IPS-18a (cell line): ENCODE measurements at regions not wholly inside any gene's neighbourhood (a gene's known extent, or its start where the extent isn't known, plus 50 kb on each side); places are given as distances from the start of the nearest gene placed in this dataset.
A peak's percentile ranks its signal among the peaks of the same experiment; 100 is the strongest.
"Not testable (repeated sequence)": the region's sequence is repeated elsewhere in the genome, so short reads cannot be mapped to it uniquely, and the experiment has no call there.

Experiments
- H3K27ac ChIP-seq: one replicate; pipeline ENCODE4 v1.5.1; 2013; ENCODE audit warnings: low read length
- H3K27me3 ChIP-seq: one replicate; pipeline ENCODE4 v1.6.1; 2013; ENCODE audit warnings: mild to moderate bottlenecking, low read length; ENCODE audit not compliant: control insufficient read depth, insufficient read depth
- H3K36me3 ChIP-seq: one replicate; pipeline ENCODE4 v1.6.1; 2013; ENCODE audit warnings: low read depth, low read length; ENCODE audit not compliant: control insufficient read depth
- H3K4me1 ChIP-seq: one replicate; pipeline ENCODE4 v1.6.1; 2013; ENCODE audit warnings: low read depth, low read length; ENCODE audit not compliant: control insufficient read depth
- H3K4me3 ChIP-seq: one replicate; pipeline ENCODE4 v1.5.1; 2013; ENCODE audit warnings: low read length
- H3K9ac ChIP-seq: one replicate; pipeline ENCODE4 v1.6.1; 2013; ENCODE audit warnings: mild to moderate bottlenecking, low read length, moderate library complexity
- H3K9me3 ChIP-seq: one replicate; pipeline ENCODE4 v1.6.1; 2013; ENCODE audit warnings: low read depth, low read length; ENCODE audit not compliant: control insufficient read depth

DNA sequence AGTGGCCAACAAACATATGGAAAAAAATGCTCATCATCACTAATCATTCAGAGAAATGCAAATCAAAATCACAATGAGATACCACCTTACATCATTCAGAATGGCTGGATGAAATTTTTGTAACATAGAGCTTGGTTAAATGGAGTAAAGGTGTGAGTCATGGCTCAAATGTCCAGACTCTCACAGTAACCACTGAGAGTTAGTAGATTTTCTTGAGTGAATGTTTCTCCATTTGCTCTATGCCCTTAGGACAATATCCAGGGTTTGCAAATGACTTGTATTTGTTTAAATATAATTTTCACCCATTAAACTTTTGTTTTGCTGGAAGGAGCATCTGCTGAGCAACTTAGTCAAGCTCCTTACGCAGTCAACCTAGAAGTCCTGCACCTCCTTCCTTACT lies 967.2 kb downstream of the XPNPEP1 start:
- H3K4me1 ChIP-seq = no peaks in the 10 kb centered on the region

DNA sequence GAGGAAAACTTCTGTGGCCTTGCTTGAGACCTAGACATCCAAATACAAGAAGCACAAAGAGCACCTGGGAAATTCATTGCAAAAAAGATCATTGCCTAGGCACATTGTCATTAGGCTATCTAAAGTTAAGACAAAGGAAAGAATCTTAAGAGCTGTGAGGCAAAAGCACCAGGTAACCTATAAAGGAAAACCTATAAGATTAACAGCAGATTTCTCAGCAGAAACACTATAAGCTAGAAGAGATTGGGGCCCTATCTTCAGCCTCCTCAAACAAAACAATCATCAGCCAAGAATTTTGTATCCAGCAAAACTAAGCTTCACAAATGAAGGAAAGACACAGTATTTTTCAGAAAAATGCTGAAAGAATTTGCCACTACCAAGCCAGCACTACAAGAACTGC lies 1003.3 kb downstream of the XPNPEP1 start:
- H3K27ac ChIP-seq, H3K9me3 ChIP-seq, H3K4me3 ChIP-seq, H3K4me1 ChIP-seq, H3K36me3 ChIP-seq, H3K9ac ChIP-seq, H3K27me3 ChIP-seq: not testable (repeated sequence)

More for the DNA sequence above, 967.2 kb downstream of the XPNPEP1 start:
- Histone ChIP-seq H3K36me3 (no peaks in the 10 kb centered on the region), H3K4me3 (no peak overlapping the region), H3K9me3 (no peaks in the 10 kb centered on the region), H3K9ac (no peak overlapping the region), H3K27me3 (no peaks in the 10 kb centered on the region), H3K27ac (no peak overlapping the region)

DNA sequence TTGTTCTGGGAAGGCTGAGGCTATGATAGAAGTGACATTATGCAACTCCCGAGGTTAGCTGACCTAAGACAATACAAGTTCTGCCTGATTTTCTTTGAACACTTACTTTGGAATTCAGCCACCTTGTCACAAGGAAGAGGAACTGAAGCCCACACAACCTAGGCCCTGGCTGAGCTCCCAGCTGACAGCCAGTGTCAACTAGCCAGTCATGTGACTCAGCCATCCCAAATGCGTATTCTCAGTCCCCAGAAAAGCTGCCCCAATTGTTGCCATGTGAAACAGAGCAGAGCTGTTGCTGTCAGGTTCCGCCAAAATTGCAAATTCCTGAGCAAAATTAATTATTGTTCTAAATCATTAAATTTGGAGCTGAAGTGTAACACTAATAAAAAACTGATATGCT lies 1010.0 kb downstream of the XPNPEP1 start:
- H3K4me3 ChIP-seq = no peak overlapping the region
- H3K27ac ChIP-seq = no peak overlapping the region
- H3K4me1 ChIP-seq = peaks cover 3% of the 10 kb centered on the region
- no peak overlapping the region for H3K9ac ChIP-seq
- peaks cover 14% of the 10 kb centered on the region for H3K27me3 ChIP-seq
- H3K9me3 ChIP-seq = no peaks in the 10 kb centered on the region
- no peaks in the 10 kb centered on the region for H3K36me3 ChIP-seq

DNA sequence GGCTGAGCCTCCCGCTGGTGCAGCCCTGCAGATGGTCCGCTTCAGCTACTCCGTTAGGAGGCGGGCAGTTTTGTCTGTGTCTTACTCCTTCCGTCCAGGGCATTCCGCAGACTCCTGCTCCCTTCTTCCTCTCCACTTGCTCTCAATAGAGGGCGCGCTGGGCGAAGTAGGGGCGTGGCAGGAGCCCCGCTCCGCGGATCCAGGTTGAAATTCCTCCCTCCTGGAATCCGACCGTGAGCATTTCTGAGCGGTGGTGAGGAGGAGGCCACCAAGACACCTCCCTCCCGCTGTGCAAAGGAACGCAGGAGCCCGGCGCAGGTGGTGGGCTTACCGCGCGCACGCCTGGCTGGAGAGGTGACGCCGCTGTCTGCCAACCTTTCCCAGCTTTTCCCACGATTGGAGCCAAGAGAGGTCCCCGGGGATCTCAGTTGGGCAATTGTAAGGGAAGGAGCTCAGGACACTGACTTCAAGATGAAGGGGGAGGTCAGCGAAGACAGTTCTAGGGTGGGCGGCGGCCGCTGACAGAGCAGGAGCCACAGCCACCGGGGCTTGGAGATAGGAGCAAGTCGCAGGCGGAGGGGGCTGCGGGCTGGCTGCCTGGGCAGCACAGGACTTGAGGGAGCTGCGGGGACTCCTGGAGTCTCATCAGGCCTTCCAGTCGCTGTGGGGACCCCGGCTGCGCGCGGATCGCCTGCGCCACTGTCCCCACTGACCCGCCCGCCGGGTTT lies 1011.3 kb downstream of the XPNPEP1 start:
- no peaks in the 10 kb centered on the region for H3K9me3 ChIP-seq
- H3K4me1 ChIP-seq = peaks cover 3% of the 10 kb centered on the region
- H3K36me3 ChIP-seq = no peaks in the 10 kb centered on the region
- H3K4me3 ChIP-seq = peak overlapping the region; percentile 71
- no peak overlapping the region for H3K27ac ChIP-seq
- H3K9ac ChIP-seq = no peak overlapping the region
- peaks cover 14% of the 10 kb centered on the region for H3K27me3 ChIP-seq

DNA sequence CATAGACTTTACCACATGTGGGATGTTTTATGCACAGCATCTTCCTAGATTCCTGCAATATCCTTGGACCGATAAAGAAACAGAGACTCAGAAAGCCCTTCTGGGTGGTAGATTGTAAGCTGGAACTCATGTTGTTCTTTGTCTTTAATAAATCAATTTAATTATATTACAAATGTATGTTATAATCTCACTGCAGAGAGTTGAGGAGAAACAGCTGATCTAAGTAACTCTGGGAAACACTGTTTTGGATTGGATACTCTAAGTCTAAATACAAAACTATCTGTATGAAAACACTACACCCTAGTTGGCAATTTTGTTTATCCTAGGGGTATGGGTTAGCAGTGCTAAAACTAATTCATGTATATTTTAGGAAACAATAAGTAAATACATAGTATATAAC lies 1015.2 kb downstream of the XPNPEP1 start:
- H3K4me1 ChIP-seq = peaks cover 3% of the 10 kb centered on the region
- H3K4me3 ChIP-seq = no peak overlapping the region
- H3K36me3 ChIP-seq = no peaks in the 10 kb centered on the region
- H3K27me3 ChIP-seq = peaks cover 13% of the 10 kb centered on the region
- H3K9ac ChIP-seq = no peak overlapping the region
- H3K27ac ChIP-seq = no peak overlapping the region
- no peaks in the 10 kb centered on the region for H3K9me3 ChIP-seq

DNA sequence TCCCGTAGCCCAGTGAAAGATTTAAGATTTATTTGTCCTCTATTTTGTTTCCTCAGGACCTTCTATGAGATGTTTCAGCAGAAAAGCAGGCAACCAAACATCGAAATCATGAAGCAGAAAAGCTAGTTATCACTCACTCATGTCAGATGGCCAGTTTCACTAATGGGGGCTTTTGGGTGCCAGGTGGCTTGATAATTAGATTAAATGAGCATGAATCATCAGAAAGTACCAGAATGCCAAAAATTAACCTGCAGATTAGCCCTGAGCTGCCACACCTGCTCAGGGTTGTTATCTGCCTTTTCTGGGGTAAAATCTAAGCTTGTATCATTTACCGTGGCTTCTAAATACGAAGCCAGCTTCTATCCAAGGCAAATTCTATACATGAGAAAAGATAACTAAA lies 1017.5 kb downstream of the XPNPEP1 start:
- Histone ChIP-seq H3K27ac (no peak overlapping the region), H3K36me3 (no peaks in the 10 kb centered on the region), H3K9me3 (no peaks in the 10 kb centered on the region), H3K27me3 (peaks cover 2% of the 10 kb centered on the region), H3K4me3 (no peak overlapping the region), H3K9ac (no peak overlapping the region), H3K4me1 (no peaks in the 10 kb centered on the region)

GRCh38 chr10:108905171-108905570 lies 1018.1 kb downstream of the XPNPEP1 start:
- no peaks in the 10 kb centered on the region for H3K4me1 ChIP-seq
- no peaks in the 10 kb centered on the region for H3K9me3 ChIP-seq
- no peaks in the 10 kb centered on the region for H3K36me3 ChIP-seq
- no peaks in the 10 kb centered on the region for H3K27me3 ChIP-seq
- H3K27ac ChIP-seq = no peak overlapping the region
- H3K9ac ChIP-seq = no peak overlapping the region
- H3K4me3 ChIP-seq = no peak overlapping the region

DNA sequence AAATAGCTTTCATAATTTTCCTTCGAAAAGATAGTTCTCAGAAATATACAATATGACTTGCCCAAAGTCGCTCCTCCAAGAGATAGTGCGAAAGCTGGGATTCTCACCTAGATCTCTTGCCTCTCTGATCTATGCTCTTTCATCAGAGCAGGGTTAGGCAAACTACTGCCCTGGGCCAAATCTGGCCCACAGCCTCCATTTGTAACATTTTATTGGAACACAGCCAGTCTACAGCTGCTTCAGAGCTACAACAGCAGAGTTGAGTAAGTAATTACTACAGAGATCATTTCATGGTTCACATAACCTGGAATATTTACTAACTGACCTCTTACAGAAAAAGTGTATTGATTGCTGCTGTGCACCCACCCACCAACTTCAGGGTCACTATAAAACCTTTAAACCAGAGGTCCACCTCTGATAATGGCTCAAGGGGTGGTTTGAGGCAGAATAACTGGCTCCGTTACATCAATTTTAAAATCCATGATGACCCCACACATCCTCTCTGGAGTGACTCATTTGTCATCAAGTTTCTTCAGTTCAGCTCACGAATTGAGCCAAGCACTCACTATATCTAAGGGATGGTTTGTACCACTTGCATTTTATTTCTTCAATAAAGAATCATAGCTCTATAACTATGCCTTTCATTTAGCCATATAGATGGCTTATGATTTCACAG lies 1019.0 kb downstream of the XPNPEP1 start:
- no peaks in the 10 kb centered on the region for H3K36me3 ChIP-seq
- H3K9me3 ChIP-seq = no peaks in the 10 kb centered on the region
- H3K4me3 ChIP-seq = no peak overlapping the region
- no peak overlapping the region for H3K9ac ChIP-seq
- no peak overlapping the region for H3K27ac ChIP-seq
- H3K27me3 ChIP-seq = no peaks in the 10 kb centered on the region
- no peaks in the 10 kb centered on the region for H3K4me1 ChIP-seq

GRCh38 chr10:108902619-108903285 lies 1020.6 kb downstream of the XPNPEP1 start:
- no peaks in the 10 kb centered on the region for H3K36me3 ChIP-seq
- H3K9ac ChIP-seq = no peak overlapping the region
- H3K4me3 ChIP-seq = no peak overlapping the region
- no peaks in the 10 kb centered on the region for H3K27me3 ChIP-seq
- no peaks in the 10 kb centered on the region for H3K4me1 ChIP-seq
- no peak overlapping the region for H3K27ac ChIP-seq
- no peaks in the 10 kb centered on the region for H3K9me3 ChIP-seq

- H3K9ac ChIP-seq = no peak overlapping the region
- no peak overlapping the region for H3K27ac ChIP-seq
- no peaks in the 10 kb centered on the region for H3K27me3 ChIP-seq
- H3K9me3 ChIP-seq = no peaks in the 10 kb centered on the region
- no peaks in the 10 kb centered on the region for H3K4me1 ChIP-seq
- no peak overlapping the region for H3K4me3 ChIP-seq
- H3K36me3 ChIP-seq = no peaks in the 10 kb centered on the region
These were observed 1021.3 kb downstream of the XPNPEP1 start for GRCh38 chr10:108901781-108902618.

- H3K36me3 ChIP-seq = no peaks in the 10 kb centered on the region
- H3K4me1 ChIP-seq = no peaks in the 10 kb centered on the region
- no peak overlapping the region for H3K27ac ChIP-seq
- H3K9me3 ChIP-seq = no peaks in the 10 kb centered on the region
- H3K9ac ChIP-seq = no peak overlapping the region
- H3K27me3 ChIP-seq = no peaks in the 10 kb centered on the region
- no peak overlapping the region for H3K4me3 ChIP-seq
These were observed 1023.6 kb downstream of the XPNPEP1 start for GRCh38 chr10:108899670-108900069.
